H1 (cell line): ENCODE measurements at regions not wholly inside any gene's neighbourhood (a gene's known extent, or its start where the extent isn't known, plus 50 kb on each side); places are given as distances from the start of the nearest gene placed in this dataset.

Source experiments
- CTCF ChIA-PET: fragments of 300-600 bp; sonication (Branson Sonifier 250); formaldehyde crosslinking; loops from one replicate; lab custom pipeline; 2021; ENCODE audit not compliant: partially characterized antibody; lab: Charles Lee
- POLR2A ChIA-PET: fragments of 300-600 bp; sonication (Branson Sonifier 250); formaldehyde crosslinking; loops from one replicate; lab custom pipeline; 2021; ENCODE audit warnings: inconsistent platforms; ENCODE audit not compliant: partially characterized antibody; lab: Charles Lee
- DNase-seq, 2 experiments: peaks; one replicate each; pipeline versions ENCODE4 v3.0.0 to v3.0.0-alpha.2; 2010 to 2022; ENCODE audit warnings: low spot score in 2 of 2, low read depth in 1 of 2, mixed read lengths in 1 of 2
- FAIRE-seq: peaks from 2 replicates; lab custom pipeline; 2011; peaks lifted over from hg19 to GRCh38; lab: Jason Lieb, UNC
- H2AFZ ChIP-seq: 2 replicates; pipeline ENCODE4 v1.8.1; 2012; ENCODE audit warnings: low read length, inconsistent platforms
- H2AK5ac ChIP-seq: 2 replicates; pipeline ENCODE4 v1.6.1; 2013; ENCODE audit warnings: low read depth, low read length
- H2BK120ac ChIP-seq: replicated peaks from 2 replicates; pipeline ENCODE3; 2013; ENCODE audit warnings: low read depth, low read length, inconsistent platforms
- H2BK12ac ChIP-seq: 2 replicates; pipeline ENCODE4 v1.6.1; 2013; ENCODE audit warnings: low read depth, low read length
- H2BK15ac ChIP-seq: 2 replicates; pipeline ENCODE4 v1.6.1; 2013; ENCODE audit warnings: low read length
- H2BK20ac ChIP-seq: 2 replicates; pipeline ENCODE4 v1.6.1; 2013; ENCODE audit warnings: low read length
- H2BK5ac ChIP-seq: 2 replicates; pipeline ENCODE4 v1.6.1; 2013; ENCODE audit warnings: low read depth, low read length
- H3K14ac ChIP-seq: 2 replicates; pipeline ENCODE4 v1.6.1; 2013; ENCODE audit warnings: inconsistent platforms; ENCODE audit not compliant: insufficient read length
- H3K18ac ChIP-seq: 2 replicates; pipeline ENCODE4 v1.6.1; 2013; ENCODE audit warnings: low read length; ENCODE audit errors: extremely low read depth
- H3K23ac ChIP-seq: 2 replicates; pipeline ENCODE4 v1.6.1; 2013; ENCODE audit warnings: inconsistent platforms; ENCODE audit not compliant: insufficient read length
- H3K23me2 ChIP-seq: 2 replicates; pipeline ENCODE4 v1.6.1; 2013; ENCODE audit warnings: low read depth, low read length
- H3K27ac ChIP-seq: 2 replicates; pipeline ENCODE4 v1.6.1; 2011; ENCODE audit warnings: low read depth, low read length, inconsistent platforms
- H3K27me3 ChIP-seq, 4 experiments: replicated peaks in 1 of 4; 1 replicate in 1 of 4; 2 replicates in 3 of 4; pipeline versions ENCODE4 v1.6.1 to v1.8.1; 2011 to 2013; ENCODE audit warnings: low read length in 3 of 4, mild to moderate bottlenecking in 3 of 4, inconsistent platforms in 2 of 4, mixed read lengths in 2 of 4, moderate library complexity in 1 of 4; ENCODE audit not compliant: control insufficient read depth in 3 of 4, insufficient read depth in 3 of 4; ENCODE audit errors: extremely low read depth in 1 of 4
- H3K36me3 ChIP-seq, 4 experiments: 2 replicates each; pipeline versions ENCODE4 v1.6.1 to v1.8.1; 2011 to 2013; ENCODE audit warnings: mild to moderate bottlenecking in 4 of 4, low read length in 3 of 4, moderate library complexity in 2 of 4, control low read depth in 1 of 4, inconsistent platforms in 1 of 4; ENCODE audit not compliant: insufficient read depth in 4 of 4, control insufficient read depth in 2 of 4
- H3K4ac ChIP-seq: replicated peaks from 2 replicates; pipeline ENCODE3; 2013; ENCODE audit warnings: low read length, low read depth, mixed read lengths, inconsistent platforms; ENCODE audit not compliant: insufficient read length
- H3K4me1 ChIP-seq, 4 experiments: replicated peaks in 1 of 4; 1 replicate in 1 of 4; 2 replicates in 3 of 4; pipeline versions ENCODE4 v1.6.1 to v1.8.1; 2011 to 2013; ENCODE audit warnings: low read length in 3 of 4, inconsistent platforms in 2 of 4, mixed read lengths in 1 of 4; ENCODE audit not compliant: insufficient read depth in 4 of 4, control insufficient read depth in 3 of 4
- H3K4me2 ChIP-seq, 2 experiments: 2 replicates each; pipeline versions ENCODE4 v1.6.1 to v1.8.1; 2011 to 2013; ENCODE audit warnings: low read depth in 2 of 2, low read length in 2 of 2, control low read depth in 1 of 2, inconsistent platforms in 1 of 2, mild to moderate bottlenecking in 1 of 2; ENCODE audit not compliant: insufficient read depth in 1 of 2
- H3K4me3 ChIP-seq, 4 experiments: fragments of 200-600, 300-600 bp in 1 of 4; sonication (generic), shearing (Covaris generic), sonication (Bioruptor Twin) in 1 of 4; 2 replicates each; pipeline versions ENCODE4 v1.5.1 to v1.8.1; 2011 to 2016; ENCODE audit warnings: low read length in 4 of 4, low read depth in 3 of 4, control low read depth in 2 of 4, inconsistent platforms in 2 of 4, mild to moderate bottlenecking in 2 of 4, mixed read lengths in 1 of 4, moderate library complexity in 1 of 4; ENCODE audit not compliant: insufficient read depth in 2 of 4; ENCODE audit errors: extremely low read depth in 1 of 4
- H3K56ac ChIP-seq: replicated peaks from 2 replicates; pipeline ENCODE3; 2013; ENCODE audit warnings: low read depth, mild to moderate bottlenecking, mixed read lengths, low read length, inconsistent platforms; ENCODE audit not compliant: insufficient read length
- H3K79me1 ChIP-seq: 2 replicates; pipeline ENCODE4 v1.6.1; 2013; ENCODE audit warnings: low read depth, low read length, control low read depth
- H3K79me2 ChIP-seq, 2 experiments: 2 replicates each; pipeline versions ENCODE4 v1.6.1 to v1.8.1; 2012 to 2013; ENCODE audit warnings: low read length in 2 of 2, mild to moderate bottlenecking in 2 of 2, inconsistent platforms in 1 of 2; ENCODE audit not compliant: insufficient read depth in 2 of 2, control insufficient read depth in 1 of 2
- H3K9ac ChIP-seq, 4 experiments: replicated peaks in 1 of 4; 1 replicate in 1 of 4; 2 replicates in 3 of 4; pipeline versions ENCODE4 v1.6.1 to v1.8.1; 2011 to 2013; ENCODE audit warnings: low read depth in 3 of 4, low read length in 3 of 4, control low read depth in 2 of 4, mild to moderate bottlenecking in 2 of 4, moderate library complexity in 2 of 4, inconsistent platforms in 1 of 4; ENCODE audit errors: extremely low read depth in 1 of 4
- H3K9me3 ChIP-seq, 2 experiments: 2 replicates each; pipeline versions ENCODE4 v1.6.1 to v1.8.1; 2012 to 2013; ENCODE audit warnings: mild to moderate bottlenecking in 2 of 2, moderate library complexity in 2 of 2, control low read depth in 1 of 2, inconsistent platforms in 1 of 2, low read depth in 1 of 2, low read length in 1 of 2, mixed read lengths in 1 of 2; ENCODE audit not compliant: insufficient read depth in 2 of 2
- H4K20me1 ChIP-seq, 2 experiments: replicated peaks in 1 of 2; 2 replicates each; pipeline versions ENCODE3 to v1.8.1; 2011 to 2013; ENCODE audit warnings: inconsistent platforms in 2 of 2, low read length in 2 of 2, mild to moderate bottlenecking in 1 of 2; ENCODE audit not compliant: insufficient read depth in 2 of 2, control insufficient read depth in 1 of 2
- H4K5ac ChIP-seq: 2 replicates; pipeline ENCODE4 v1.6.1; 2013; ENCODE audit warnings: low read length, low read depth, mixed read lengths, inconsistent platforms; ENCODE audit not compliant: insufficient read length
- H4K8ac ChIP-seq: 2 replicates; pipeline ENCODE4 v1.8.0; 2013; ENCODE audit warnings: mild to moderate bottlenecking, moderate library complexity, low read length, inconsistent platforms; ENCODE audit not compliant: insufficient read depth; ENCODE audit errors: extremely low read depth
- H4K91ac ChIP-seq: replicated peaks from 2 replicates; pipeline ENCODE3; 2013; ENCODE audit warnings: low read length, mixed read lengths, inconsistent platforms; ENCODE audit not compliant: insufficient read length
- BACH1 ChIP-seq: IDR thresholded peaks from 2 replicates; pipeline ENCODE4 v1.6.1; 2012; ENCODE audit warnings: low read length, improper control_type of control experiment
- CBX5 ChIP-seq: fragments of 300-800, 300-1000 bp; sonication (generic); IDR thresholded peaks from 2 replicates; pipeline ENCODE4 v1.7.1; 2016; ENCODE audit warnings: antibody characterized with exemption, low read length, low read depth
- E2F6 ChIP-seq: IDR thresholded peaks from 2 replicates; pipeline ENCODE4 v1.6.1; 2012; ENCODE audit warnings: inconsistent platforms
- GTF2F1 ChIP-seq: IDR thresholded peaks from 2 replicates; pipeline ENCODE4 v1.6.1; 2012; ENCODE audit warnings: low read depth, low read length, improper control_type of control experiment, borderline replicate concordance
- HDAC2 ChIP-seq, 2 experiments: fragments of 300-600 bp in 1 of 2; sonication (generic) in 1 of 2; IDR thresholded peaks; 2 replicates each; pipeline ENCODE4 v1.6.1; 2011 to 2012; ENCODE audit warnings: low read depth in 2 of 2, low read length in 2 of 2, mild to moderate bottlenecking in 2 of 2, moderate library complexity in 2 of 2, borderline replicate concordance in 1 of 2, inconsistent platforms in 1 of 2
- KDM5A ChIP-seq: fragments of 200-600 bp; IDR thresholded peaks from 2 replicates; pipeline ENCODE4 v1.7.1; 2012; ENCODE audit warnings: mild to moderate bottlenecking, low read length, inconsistent platforms, mixed read lengths
- NRF1 ChIP-seq: IDR thresholded peaks from 2 replicates; pipeline ENCODE4 v1.6.1; 2011; ENCODE audit warnings: mild to moderate bottlenecking, low read depth, low read length, improper control_type of control experiment
- RNF2 ChIP-seq: fragments of 200-900, 300-1000 bp; sonication (generic); IDR thresholded peaks from 2 replicates; pipeline ENCODE4 v1.7.1; 2016; ENCODE audit warnings: borderline replicate concordance, low read depth, mild to moderate bottlenecking, antibody characterized with exemption, low read length; ENCODE audit not compliant: poor library complexity, severe bottlenecking; ENCODE audit errors: missing control alignments
- SIX5 ChIP-seq: IDR thresholded peaks from 2 replicates; pipeline ENCODE4 v1.6.1; 2011; ENCODE audit warnings: mild to moderate bottlenecking, low read depth, low read length
- SP4 ChIP-seq: IDR thresholded peaks from 2 replicates; pipeline ENCODE4 v1.6.1; 2012; ENCODE audit warnings: low read length, inconsistent platforms
- TAF7 ChIP-seq: optimal IDR thresholded peaks from 2 replicates; pipeline ENCODE3; 2011; ENCODE audit warnings: low read depth, mild to moderate bottlenecking, inconsistent platforms, low read length, moderate library complexity, borderline replicate concordance
- ZNF274 ChIP-seq: IDR thresholded peaks from 2 replicates; pipeline ENCODE4 v1.7.0; 2012; ENCODE audit warnings: low read length, borderline replicate concordance; ENCODE audit errors: extremely low read depth
- WGBS, 2 experiments: shearing (Covaris generic) in 1 of 2; methylation state at CpG; one replicate each; pipeline versions ENCODE4 v1.1.6 to v1.1.7; 2013 to 2015; ENCODE audit warnings: low lambda C conversion rate in 2 of 2, mixed read lengths in 2 of 2, inconsistent platforms in 1 of 2, low coverage in 1 of 2, missing lambda C conversion rate in 1 of 2; ENCODE audit not compliant: insufficient replicate concordance in 2 of 2, insufficient coverage in 1 of 2, insufficient read length in 1 of 2; ENCODE audit errors: extremely low coverage in 1 of 2, missing lambda C conversion rate in 1 of 2; 5-methylcytosine and 5-hydroxymethylcytosine counted together

GRCh38 chr10:128693493-128694131 is 567.4 kb upstream of the MKI67 start:
- no peak overlapping the region for H3K4ac ChIP-seq
- H4K20me1 ChIP-seq = no peaks in the 10 kb centered on the region
- no peak overlapping the region for H3K18ac ChIP-seq
- POLR2A ChIA-PET = no interaction called here
- H2BK120ac ChIP-seq = no peak overlapping the region
- H2AFZ ChIP-seq = no peak overlapping the region
- no peak overlapping the region for H2BK5ac ChIP-seq
- no peak overlapping the region for H3K14ac ChIP-seq
- H4K8ac ChIP-seq = no peak overlapping the region
- no peaks in the 10 kb centered on the region for H3K36me3 ChIP-seq
- no peak overlapping the region for H3K56ac ChIP-seq
- no peak overlapping the region for H4K5ac ChIP-seq
- H4K91ac ChIP-seq = no peak overlapping the region
- peak overlapping the region; percentile 32; the same call in 1 of the 2 replicates for H2BK12ac ChIP-seq
- no peak overlapping the region for H2AK5ac ChIP-seq
- no peaks in the 10 kb centered on the region for H3K79me2 ChIP-seq
- no peaks in the 10 kb centered on the region; the same call in 1 of the 2 replicates for H3K23me2 ChIP-seq
- no peaks in the 10 kb centered on the region for H3K79me1 ChIP-seq
- H3K9me3 ChIP-seq = no peaks in the 10 kb centered on the region
- DNase-seq = no peak
- peaks cover 0 to 18% (median 2%) of the 10 kb centered on the region in 4 experiments; a peak in 4 of 7 replicates for H3K4me1 ChIP-seq
- no peak for FAIRE-seq
- no peaks in the 10 kb centered on the region for H3K27me3 ChIP-seq
- WGBS, 2 experiments = 78% methylated on average over 11 of the region's 11 CpGs; no CpG with 5 or more reads in 1 of the 2 experiments
- H3K27ac ChIP-seq = no peak overlapping the region
- no peak overlapping the region for H3K4me3 ChIP-seq
- H3K9ac ChIP-seq = no peak overlapping the region
- H2BK20ac ChIP-seq = no peak overlapping the region
- CTCF ChIA-PET = interaction anchor here (1.2 kb wide), 1 partner anchor 64 kb away, joined by 3 read pairs; no protein-coding TSS in a partner anchor
- H2BK15ac ChIP-seq = no peak overlapping the region
- no peak overlapping the region for H3K23ac ChIP-seq
- no peak overlapping the region for H3K4me2 ChIP-seq
- TF ChIP-seq GTF2F1 = no peak
- TF ChIP-seq ZNF274 = no peak
- TF ChIP-seq CBX5 = no peak
- no peak for TF ChIP-seq SP4
- TF ChIP-seq SIX5 = no peak
- no peak for TF ChIP-seq E2F6
- no peak for TF ChIP-seq KDM5A
- no peak for TF ChIP-seq BACH1
- no peak for TF ChIP-seq RNF2
- TF ChIP-seq TAF7 = no peak
- no peak for TF ChIP-seq NRF1
- no peak for TF ChIP-seq HDAC2 (IDR thresholded peaks at IDR 0.05; ENCODE audit: borderline replicate concordance in 1 of 2, low read depth in 2 of 2, low read length in 2 of 2)
